Neutrophil (primary cell): ENCODE measurements at regions not wholly inside any gene's neighbourhood (a gene's known extent, or its start where the extent isn't known, plus 50 kb on each side); places are given as distances from the start of the nearest gene placed in this dataset.

ENCODE experiments used
- H3K27ac ChIP-seq: fragments of 200-600 bp; sonication (generic); 2 replicates; pipeline ENCODE4 v1.5.1; 2016; ENCODE audit warnings: mild to moderate bottlenecking, moderate library complexity
- H3K27me3 ChIP-seq: fragments of 200-600 bp; sonication (generic); 2 replicates; pipeline ENCODE4 v1.6.0; 2016; ENCODE audit warnings: mild to moderate bottlenecking
- H3K36me3 ChIP-seq: fragments of 200-600 bp; sonication (generic); 2 replicates; pipeline ENCODE4 v1.5.1; 2017
- H3K4me1 ChIP-seq, 2 experiments: fragments of 200-600 bp in 1 of 2; sonication (generic) in 1 of 2; 1 replicate in 1 of 2; 2 replicates in 1 of 2; pipeline versions ENCODE4 v1.5.1 to v1.6.1; 2013 to 2016; ENCODE audit warnings: low read depth in 1 of 2, low read length in 1 of 2, mild to moderate bottlenecking in 1 of 2, moderate library complexity in 1 of 2; ENCODE audit not compliant: control insufficient read depth in 1 of 2, insufficient read depth in 1 of 2
- H3K4me3 ChIP-seq, 2 experiments: fragments of 200-600 bp in 1 of 2; sonication (generic) in 1 of 2; 1 replicate in 1 of 2; 2 replicates in 1 of 2; pipeline ENCODE4 v1.5.1; 2013 to 2016; ENCODE audit warnings: low read depth in 1 of 2, low read length in 1 of 2, mild to moderate bottlenecking in 1 of 2, moderate library complexity in 1 of 2
- H3K9me3 ChIP-seq: fragments of 200-600 bp; sonication (generic); 2 replicates; pipeline ENCODE4 v1.5.1; 2016
- CTCF ChIP-seq: fragments of 200-600 bp; sonication (generic); IDR thresholded peaks from 2 replicates; pipeline ENCODE4 v1.5.1; 2016; ENCODE audit warnings: antibody characterized with exemption

GRCh38 chr13:53158201-53158600 is 129.6 kb downstream of the OLFM4 start:
- H3K9me3 ChIP-seq = no peaks in the 10 kb centered on the region
- H3K4me1 ChIP-seq = no peaks in the 10 kb centered on the region
- H3K27ac ChIP-seq = no peak overlapping the region
- no peak overlapping the region for H3K4me3 ChIP-seq
- no peak for TF ChIP-seq CTCF
- peaks cover 47% of the 10 kb centered on the region for H3K27me3 ChIP-seq
- no peaks in the 10 kb centered on the region for H3K36me3 ChIP-seq

GRCh38 chr13:53159431-53159830 is 130.8 kb downstream of the OLFM4 start:
- H3K4me1 ChIP-seq = no peaks in the 10 kb centered on the region
- no peak overlapping the region for H3K4me3 ChIP-seq
- no peak for TF ChIP-seq CTCF
- peaks cover 34% of the 10 kb centered on the region for H3K27me3 ChIP-seq
- H3K36me3 ChIP-seq = no peaks in the 10 kb centered on the region
- H3K27ac ChIP-seq = no peak overlapping the region
- no peaks in the 10 kb centered on the region for H3K9me3 ChIP-seq

GRCh38 chr13:53160211-53160610 is 131.6 kb downstream of the OLFM4 start:
- Histone ChIP-seq H3K27me3 (peaks cover 26% of the 10 kb centered on the region), H3K4me3 (no peak overlapping the region), H3K4me1 (no peaks in the 10 kb centered on the region), H3K27ac (no peak overlapping the region), H3K36me3 (no peaks in the 10 kb centered on the region), H3K9me3 (no peaks in the 10 kb centered on the region)
- TF ChIP-seq CTCF = no peak

GRCh38 chr13:53161251-53161650 is 132.6 kb downstream of the OLFM4 start:
- Histone ChIP-seq H3K27ac (no peak overlapping the region), H3K9me3 (no peaks in the 10 kb centered on the region), H3K4me1 (no peaks in the 10 kb centered on the region), H3K27me3 (peaks cover 25% of the 10 kb centered on the region), H3K36me3 (no peaks in the 10 kb centered on the region), H3K4me3 (no peak overlapping the region)
- no peak for TF ChIP-seq CTCF

GRCh38 chr13:53165261-53165660 is 136.6 kb downstream of the OLFM4 start:
- H3K9me3 ChIP-seq = no peaks in the 10 kb centered on the region
- TF ChIP-seq CTCF = no peak
- no peaks in the 10 kb centered on the region for H3K36me3 ChIP-seq
- no peak overlapping the region for H3K4me3 ChIP-seq
- H3K4me1 ChIP-seq = no peaks in the 10 kb centered on the region
- no peak overlapping the region for H3K27ac ChIP-seq
- H3K27me3 ChIP-seq = peaks cover 42% of the 10 kb centered on the region

GRCh38 chr13:53167561-53167960 is 138.9 kb downstream of the OLFM4 start:
- H3K4me1 ChIP-seq = no peaks in the 10 kb centered on the region
- H3K9me3 ChIP-seq = no peaks in the 10 kb centered on the region
- no peak for TF ChIP-seq CTCF
- no peak overlapping the region for H3K27ac ChIP-seq
- peaks cover 56% of the 10 kb centered on the region for H3K27me3 ChIP-seq
- no peaks in the 10 kb centered on the region for H3K36me3 ChIP-seq
- no peak overlapping the region for H3K4me3 ChIP-seq
